Prostate gland (tissue), 2 donors: ENCODE measurements at regions not wholly inside any gene's neighbourhood (a gene's known extent, or its start where the extent isn't known, plus 50 kb on each side); places are given as distances from the start of the nearest gene placed in this dataset.

Source experiments
- CTCF ChIP-seq, 4 experiments: fragments of 200-600 bp in 2 of 4; fragments of 450-650 bp in 2 of 4; sonication (generic) in 2 of 4; IDR thresholded peaks; 1 replicate in 3 of 4; 2 replicates in 1 of 4; pipeline ENCODE4 v1.5.1; 2016 to 2019; ENCODE audit warnings: antibody characterized with exemption in 4 of 4, mild to moderate bottlenecking in 2 of 4, moderate library complexity in 2 of 4
- POLR2A ChIP-seq: fragments of 450-650 bp; IDR thresholded peaks from one replicate; pipeline ENCODE4 v1.6.1; 2016; ENCODE audit warnings: antibody characterized with exemption, mild to moderate bottlenecking

- TF ChIP-seq POLR2A (no peak), CTCF (IDR thresholded peaks at IDR 0.05) (no peak)
Measured at GRCh38 chr3:5047764-5048419, 68.7 kb downstream of the BHLHE40 start.
